Type B pancreatic cell (in vitro differentiated cells): ENCODE measurements at regions not wholly inside any gene's neighbourhood (a gene's known extent, or its start where the extent isn't known, plus 50 kb on each side); places are given as distances from the start of the nearest gene placed in this dataset.
"Not testable (repeated sequence)": the region's sequence is repeated elsewhere in the genome, so short reads cannot be mapped to it uniquely, and the experiment has no call there.

Experiments
- DNase-seq: peaks from one replicate; pipeline ENCODE4 v3.0.0; 2021; ENCODE audit warnings: mixed read lengths; ENCODE audit not compliant: unreplicated experiment; ENCODE audit errors: extremely low spot score
- H3K27ac Mint-ChIP-seq: 2 replicates; pipeline ENCODE4 v1.8.0; 2021; ENCODE audit warnings: mild to moderate bottlenecking, mixed read lengths
- H3K27me3 Mint-ChIP-seq: 2 replicates; pipeline ENCODE4 v1.8.0; 2021; ENCODE audit warnings: mixed read lengths
- H3K36me3 Mint-ChIP-seq: 2 replicates; pipeline ENCODE4 v1.8.0; 2021; ENCODE audit warnings: mixed read lengths
- H3K4me1 Mint-ChIP-seq: one replicate; pipeline ENCODE4 v1.8.0; 2021; ENCODE audit warnings: mixed read lengths; ENCODE audit not compliant: unreplicated experiment
- H3K4me3 Mint-ChIP-seq: 2 replicates; pipeline ENCODE4 v1.8.0; 2021; ENCODE audit warnings: mild to moderate bottlenecking, mixed read lengths
- H3K9me3 Mint-ChIP-seq: 2 replicates; pipeline ENCODE4 v1.8.0; 2021; ENCODE audit warnings: mixed read lengths
- TF ChIP-seq, protein P1 (sequence below): fragments of 200-600 bp; sonication (generic); conservative IDR thresholded peaks from 2 replicates; pipeline ENCODE4 v1.5.0; 2021; ENCODE audit warnings: antibody characterized with exemption, mild to moderate bottlenecking

DNA sequence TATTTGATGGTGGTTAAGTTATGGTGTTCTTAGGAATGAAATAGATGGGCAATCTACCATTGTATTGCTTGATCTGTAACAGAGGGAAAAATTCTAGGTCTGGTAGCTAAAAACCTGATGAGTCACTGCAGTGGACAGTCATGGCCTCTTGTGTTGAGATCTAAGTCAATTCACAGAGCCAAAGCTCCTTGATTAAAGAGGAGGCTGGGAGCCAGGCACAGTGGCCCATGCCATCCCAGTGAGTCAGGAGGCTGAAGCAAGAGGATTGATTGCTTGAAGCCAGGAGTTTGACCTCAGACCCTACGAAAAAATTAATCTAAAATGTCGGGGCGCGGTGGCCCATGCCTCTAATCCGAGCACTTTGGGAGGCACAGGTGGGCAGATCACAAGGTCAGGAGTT is 67.1 kb upstream of the KPNA3 start:
- Mint-ChIP-seq H3K27ac (no peak overlapping the region), H3K9me3 (no peaks in the 10 kb centered on the region), H3K36me3 (no peaks in the 10 kb centered on the region), H3K27me3 (no peaks in the 10 kb centered on the region), H3K4me3 (no peak overlapping the region), H3K4me1 (peaks cover 5% of the 10 kb centered on the region)
- TF ChIP-seq, protein P1, sequence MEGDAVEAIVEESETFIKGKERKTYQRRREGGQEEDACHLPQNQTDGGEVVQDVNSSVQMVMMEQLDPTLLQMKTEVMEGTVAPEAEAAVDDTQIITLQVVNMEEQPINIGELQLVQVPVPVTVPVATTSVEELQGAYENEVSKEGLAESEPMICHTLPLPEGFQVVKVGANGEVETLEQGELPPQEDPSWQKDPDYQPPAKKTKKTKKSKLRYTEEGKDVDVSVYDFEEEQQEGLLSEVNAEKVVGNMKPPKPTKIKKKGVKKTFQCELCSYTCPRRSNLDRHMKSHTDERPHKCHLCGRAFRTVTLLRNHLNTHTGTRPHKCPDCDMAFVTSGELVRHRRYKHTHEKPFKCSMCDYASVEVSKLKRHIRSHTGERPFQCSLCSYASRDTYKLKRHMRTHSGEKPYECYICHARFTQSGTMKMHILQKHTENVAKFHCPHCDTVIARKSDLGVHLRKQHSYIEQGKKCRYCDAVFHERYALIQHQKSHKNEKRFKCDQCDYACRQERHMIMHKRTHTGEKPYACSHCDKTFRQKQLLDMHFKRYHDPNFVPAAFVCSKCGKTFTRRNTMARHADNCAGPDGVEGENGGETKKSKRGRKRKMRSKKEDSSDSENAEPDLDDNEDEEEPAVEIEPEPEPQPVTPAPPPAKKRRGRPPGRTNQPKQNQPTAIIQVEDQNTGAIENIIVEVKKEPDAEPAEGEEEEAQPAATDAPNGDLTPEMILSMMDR, result no peak
- no peak for DNase-seq

DNA sequence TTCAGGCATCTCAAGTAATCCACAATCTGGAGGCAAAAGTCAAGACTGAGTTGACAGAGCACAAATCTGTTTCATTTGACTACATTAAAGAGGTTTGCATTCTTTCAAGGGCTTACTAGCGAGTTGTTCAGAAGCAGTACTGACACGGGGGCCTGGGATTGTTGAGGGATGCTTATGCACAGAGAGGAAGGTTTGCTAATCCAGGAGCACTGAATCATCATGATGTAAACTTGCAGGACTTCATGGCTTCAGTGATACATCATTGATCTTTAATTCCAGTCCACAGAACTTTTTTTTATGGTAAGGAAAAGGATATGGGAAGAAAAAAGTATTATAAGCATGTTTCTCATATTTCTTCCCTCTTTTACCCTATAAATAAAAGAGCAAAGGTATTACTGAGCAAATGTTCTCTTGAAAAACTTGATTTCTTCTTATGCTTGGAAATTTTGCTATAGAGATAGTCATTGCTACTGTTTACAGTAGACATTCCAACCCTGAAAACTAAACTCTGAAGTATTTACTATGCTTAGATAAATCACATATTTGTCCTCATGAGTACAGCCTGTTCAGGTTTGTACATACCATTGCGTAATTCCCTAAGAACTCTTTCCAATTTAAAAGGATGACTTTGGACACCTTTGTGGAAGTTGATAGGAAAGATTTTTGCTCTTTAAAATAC is 65.8 kb upstream of the KPNA3 start:
- Mint-ChIP-seq H3K27ac (peak overlapping the region; percentile 41), H3K36me3 (no peaks in the 10 kb centered on the region), H3K27me3 (no peaks in the 10 kb centered on the region), H3K9me3 (peaks cover 2% of the 10 kb centered on the region), H3K4me1 (peaks cover 5% of the 10 kb centered on the region), H3K4me3 (no peak overlapping the region)
- TF ChIP-seq, protein P1, result no peak
- no peak for DNase-seq

DNA sequence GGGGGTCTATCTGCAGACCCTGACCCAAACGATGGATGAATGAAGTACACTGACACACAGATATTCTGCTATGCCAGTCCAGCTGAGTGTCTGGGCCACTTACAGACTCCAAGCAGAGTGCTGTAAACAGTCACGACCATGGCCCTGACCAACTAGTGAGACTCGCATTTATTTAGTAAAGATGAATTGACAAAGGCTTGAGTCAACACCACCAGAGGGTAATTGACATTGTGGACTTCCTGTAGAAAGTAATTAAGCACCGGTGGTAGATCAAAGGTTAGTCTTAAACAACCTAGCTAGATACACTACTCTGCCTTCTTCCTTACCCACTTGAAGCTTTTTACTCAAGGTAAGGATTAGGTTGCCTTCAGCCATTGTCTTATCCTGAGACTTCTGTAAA is 63.4 kb upstream of the KPNA3 start:
- TF ChIP-seq, protein P1, result no peak
- no peak for DNase-seq
- no peak overlapping the region for H3K27ac Mint-ChIP-seq
- no peak overlapping the region for H3K4me3 Mint-ChIP-seq
- no peaks in the 10 kb centered on the region for H3K27me3 Mint-ChIP-seq
- H3K36me3 Mint-ChIP-seq, result no peaks in the 10 kb centered on the region
- peaks cover 5% of the 10 kb centered on the region for H3K4me1 Mint-ChIP-seq
- H3K9me3 Mint-ChIP-seq, result peaks cover 4% of the 10 kb centered on the region

DNA sequence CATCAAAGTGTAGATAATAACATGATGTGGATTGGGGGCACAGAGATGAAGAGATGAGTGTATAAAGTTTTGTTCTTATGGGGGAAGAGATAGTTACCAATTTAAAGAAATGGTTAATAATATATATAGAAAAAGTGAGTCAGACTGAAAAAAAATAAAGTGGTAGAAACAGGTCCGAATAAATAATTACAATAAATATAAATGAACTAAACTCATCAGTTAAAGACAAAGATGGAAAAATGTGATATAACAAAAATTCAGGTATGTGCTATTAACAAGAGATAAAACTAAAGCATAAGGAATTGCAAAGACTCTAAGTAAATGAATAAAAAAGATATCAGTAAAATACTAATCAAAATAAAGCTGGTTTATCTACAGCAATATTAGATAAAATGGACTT is 61.1 kb upstream of the KPNA3 start:
- DNase-seq, result no peak
- TF ChIP-seq, protein P1, result no peak
- Mint-ChIP-seq H3K27me3 (no peaks in the 10 kb centered on the region), H3K4me3 (no peak overlapping the region), H3K36me3 (no peaks in the 10 kb centered on the region), H3K27ac (no peak overlapping the region), H3K4me1 (peaks cover 5% of the 10 kb centered on the region), H3K9me3 (peaks cover 4% of the 10 kb centered on the region)

DNA sequence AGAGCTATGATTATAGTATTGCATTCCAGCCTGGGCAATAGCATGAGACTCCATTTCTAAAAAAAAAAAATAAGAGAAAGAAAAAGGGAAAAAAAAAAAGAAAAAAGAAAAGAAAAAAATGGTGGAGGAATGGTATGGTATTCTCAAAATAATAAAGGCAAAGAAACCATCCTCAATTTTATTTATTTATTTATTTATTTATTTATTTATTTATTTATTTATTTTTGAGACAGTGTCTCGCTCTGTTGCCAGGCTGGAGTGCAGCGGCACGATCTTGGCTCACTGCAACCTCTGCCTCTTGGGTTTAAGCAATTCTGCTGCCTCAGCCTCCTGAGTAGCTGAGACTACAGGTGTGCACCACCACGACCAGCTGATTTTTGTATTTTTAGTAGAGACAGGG is 60.0 kb upstream of the KPNA3 start:
- not testable (repeated sequence) for H3K36me3 Mint-ChIP-seq, H3K4me1 Mint-ChIP-seq, DNase-seq, H3K4me3 Mint-ChIP-seq, H3K27me3 Mint-ChIP-seq, H3K9me3 Mint-ChIP-seq, H3K27ac Mint-ChIP-seq

DNA sequence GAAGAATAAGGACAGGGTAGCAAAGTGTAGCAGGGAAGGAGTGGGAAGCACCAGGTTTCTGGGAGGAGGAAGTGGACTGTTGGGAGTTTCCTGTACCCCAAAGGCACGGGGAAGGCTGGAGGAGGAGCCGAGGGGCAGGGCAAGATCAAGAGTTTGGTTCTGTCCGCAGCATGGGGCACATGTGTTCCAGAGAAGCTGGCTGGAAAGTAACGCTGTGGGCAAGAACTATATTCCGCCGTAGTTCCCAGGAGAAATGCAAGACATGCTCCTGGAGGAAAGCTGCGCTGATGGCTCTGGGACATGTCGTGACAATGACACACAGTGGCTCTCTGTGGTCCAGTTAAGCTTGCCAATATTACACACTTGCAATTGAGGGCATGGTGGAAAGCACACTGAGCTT is 51.7 kb upstream of the KPNA3 start:
- no peak overlapping the region for H3K27ac Mint-ChIP-seq
- no peaks in the 10 kb centered on the region for H3K9me3 Mint-ChIP-seq

More for the DNA sequence above, 51.7 kb upstream of the KPNA3 start:
- DNase-seq, result no peak
- Mint-ChIP-seq H3K27me3 (peaks cover 10% of the 10 kb centered on the region), H3K4me1 (peaks cover 2% of the 10 kb centered on the region), H3K36me3 (no peaks in the 10 kb centered on the region), H3K4me3 (no peak overlapping the region)
- TF ChIP-seq, protein P1, result no peak
